ENCODE measurements at regions not wholly inside any gene's neighbourhood (a gene's known extent, or its start where the extent isn't known, plus 50 kb on each side); places are given as distances from the start of the nearest gene placed in this dataset.

DNA sequence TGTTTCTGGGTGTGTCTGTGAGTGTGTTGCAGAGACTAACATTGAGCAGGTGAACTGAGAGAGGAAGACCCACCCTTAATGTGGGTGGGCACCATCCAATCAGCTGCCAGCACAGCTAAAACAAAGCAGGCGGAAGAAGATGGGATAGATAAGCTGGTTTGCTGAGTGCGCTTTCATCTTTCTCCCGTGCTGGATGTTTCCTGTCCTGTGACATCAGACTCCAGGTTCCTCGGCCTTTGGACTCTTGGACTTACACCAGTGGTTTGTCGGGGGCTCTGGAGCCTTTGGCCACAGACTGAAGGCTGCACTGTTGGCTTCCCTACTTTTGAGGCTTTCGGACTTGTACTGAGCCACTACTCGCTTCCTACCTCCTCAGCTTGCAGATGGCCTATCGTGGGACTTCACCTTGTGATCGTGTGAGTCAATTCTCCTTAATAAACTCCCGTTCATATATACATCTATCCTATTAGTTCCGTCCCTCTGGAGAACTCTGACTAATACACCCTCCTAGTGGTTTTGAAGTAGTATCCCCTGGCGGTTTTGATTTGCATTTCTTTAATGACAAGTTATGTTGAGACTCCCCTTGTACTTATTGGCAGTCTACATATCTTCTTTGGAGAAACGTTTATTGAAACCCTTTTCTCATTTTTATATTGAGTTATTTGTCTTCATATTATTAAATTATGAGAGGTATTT, 546.6 kb upstream of the TMPRSS15 start:
- H3K36me3 ChIP-seq (ENCODE audit: insufficient read depth, low read length) = no peaks in the 10 kb centered on the region
- no peak overlapping the region for H3K4me3 ChIP-seq (ENCODE audit: low read depth, low read length, poor library complexity, severe bottlenecking)
- no TSS peak for BruUV-seq (replicated peaks)
- no peaks in the 10 kb centered on the region for H4K20me1 ChIP-seq (ENCODE audit: insufficient read depth, low read length)
- no peak overlapping the region for H3K4me2 ChIP-seq (ENCODE audit: low read length)
- no peak overlapping the region for H2AFZ ChIP-seq (ENCODE audit: low read length)
- DNase-seq (ENCODE audit: low spot score) = no peak
- H3K27ac ChIP-seq (ENCODE audit: low read depth, low read length, poor library complexity, severe bottlenecking) = no peak overlapping the region
- no peaks in the 10 kb centered on the region for H3K9me3 ChIP-seq (ENCODE audit: low read length)
- ChIA-PET POLR2A (no interaction called here), CTCF (ENCODE audit: unreplicated experiment) (no interaction called here)
- no peaks in the 10 kb centered on the region for H3K79me2 ChIP-seq (ENCODE audit: insufficient read depth, low read depth, low read length)
- no peaks in the 10 kb centered on the region for H3K9me2 ChIP-seq (ENCODE audit: insufficient read depth, low read length)
- TF ChIP-seq, protein P1, sequence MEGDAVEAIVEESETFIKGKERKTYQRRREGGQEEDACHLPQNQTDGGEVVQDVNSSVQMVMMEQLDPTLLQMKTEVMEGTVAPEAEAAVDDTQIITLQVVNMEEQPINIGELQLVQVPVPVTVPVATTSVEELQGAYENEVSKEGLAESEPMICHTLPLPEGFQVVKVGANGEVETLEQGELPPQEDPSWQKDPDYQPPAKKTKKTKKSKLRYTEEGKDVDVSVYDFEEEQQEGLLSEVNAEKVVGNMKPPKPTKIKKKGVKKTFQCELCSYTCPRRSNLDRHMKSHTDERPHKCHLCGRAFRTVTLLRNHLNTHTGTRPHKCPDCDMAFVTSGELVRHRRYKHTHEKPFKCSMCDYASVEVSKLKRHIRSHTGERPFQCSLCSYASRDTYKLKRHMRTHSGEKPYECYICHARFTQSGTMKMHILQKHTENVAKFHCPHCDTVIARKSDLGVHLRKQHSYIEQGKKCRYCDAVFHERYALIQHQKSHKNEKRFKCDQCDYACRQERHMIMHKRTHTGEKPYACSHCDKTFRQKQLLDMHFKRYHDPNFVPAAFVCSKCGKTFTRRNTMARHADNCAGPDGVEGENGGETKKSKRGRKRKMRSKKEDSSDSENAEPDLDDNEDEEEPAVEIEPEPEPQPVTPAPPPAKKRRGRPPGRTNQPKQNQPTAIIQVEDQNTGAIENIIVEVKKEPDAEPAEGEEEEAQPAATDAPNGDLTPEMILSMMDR (conservative IDR thresholded peaks at IDR 0.05; ENCODE audit: low read length) = no peak
- no peak for TF ChIP-seq EZH2phosphoT487 (IDR thresholded peaks at IDR 0.05; ENCODE audit: borderline replicate concordance, low read depth, low read length)
- no peaks in the 10 kb centered on the region for H3K4me1 ChIP-seq (ENCODE audit: insufficient read depth, low read length, poor library complexity, severe bottlenecking)
- intact Hi-C loops (cut with micrococcal nuclease; ENCODE audit: unreplicated experiment) = no loop called here

GRCh38 chr21:18951271-18952038, 547.9 kb upstream of the TMPRSS15 start:
- Histone ChIP-seq H3K9me2 (ENCODE audit: insufficient read depth, low read length) (no peaks in the 10 kb centered on the region), H3K27ac (ENCODE audit: low read depth, low read length, poor library complexity, severe bottlenecking) (no peak overlapping the region), H3K4me1 (ENCODE audit: insufficient read depth, low read length, poor library complexity, severe bottlenecking) (no peaks in the 10 kb centered on the region), H3K36me3 (ENCODE audit: insufficient read depth, low read length) (no peaks in the 10 kb centered on the region), H3K4me3 (ENCODE audit: low read depth, low read length, poor library complexity, severe bottlenecking) (no peak overlapping the region), H3K4me2 (ENCODE audit: low read length) (no peak overlapping the region), H2AFZ (ENCODE audit: low read length) (no peak overlapping the region), H4K20me1 (ENCODE audit: insufficient read depth, low read length) (no peaks in the 10 kb centered on the region), H3K9me3 (ENCODE audit: low read length) (no peaks in the 10 kb centered on the region), H3K79me2 (ENCODE audit: insufficient read depth, low read depth, low read length) (no peaks in the 10 kb centered on the region)
- ChIA-PET POLR2A (interaction anchor here (0.5 to 0.8 kb wide), 2 partner anchors 15 to 19 kb away, joined by 3 read pairs; no protein-coding TSS in a partner anchor), CTCF (ENCODE audit: unreplicated experiment) (interaction anchor here (0.5 kb wide), 1 partner anchor 133 kb away, joined by 3 read pairs; no protein-coding TSS in a partner anchor)
- peak; percentile 14 for DNase-seq (ENCODE audit: low spot score)
- TF ChIP-seq, protein P1 (conservative IDR thresholded peaks at IDR 0.05; ENCODE audit: low read length) = peak; percentile 69
- no peak for TF ChIP-seq EZH2phosphoT487 (IDR thresholded peaks at IDR 0.05; ENCODE audit: borderline replicate concordance, low read depth, low read length)
- intact Hi-C loops (cut with micrococcal nuclease; ENCODE audit: unreplicated experiment) = no loop called here
- no TSS peak for BruUV-seq (replicated peaks)

DNA sequence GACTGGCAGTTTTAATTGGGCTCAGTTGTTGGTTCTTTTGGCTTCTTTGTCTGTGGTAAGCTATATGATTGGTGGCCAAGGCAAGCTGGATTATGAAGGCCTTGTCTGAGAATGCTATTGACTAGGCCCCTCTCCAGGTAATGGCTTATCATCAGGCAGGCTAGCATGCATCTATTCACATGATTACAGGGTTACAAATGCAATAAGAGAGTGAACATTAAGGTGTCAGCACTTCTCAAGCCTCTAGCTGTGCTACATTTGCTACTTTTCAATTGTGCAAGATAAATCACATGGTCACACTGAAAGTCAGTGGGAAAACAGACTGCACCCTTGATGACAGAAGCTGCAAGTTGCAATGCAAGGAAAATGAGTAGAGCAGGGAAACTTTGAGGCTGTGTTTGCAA, 550.9 kb upstream of the TMPRSS15 start:
- TF ChIP-seq EZH2phosphoT487 (IDR thresholded peaks at IDR 0.05; ENCODE audit: borderline replicate concordance, low read depth, low read length) = no peak
- TF ChIP-seq, protein P1 (conservative IDR thresholded peaks at IDR 0.05; ENCODE audit: low read length) = no peak
- H3K27ac ChIP-seq (ENCODE audit: low read depth, low read length, poor library complexity, severe bottlenecking) = no peak overlapping the region
- H4K20me1 ChIP-seq (ENCODE audit: insufficient read depth, low read length) = no peaks in the 10 kb centered on the region
- H2AFZ ChIP-seq (ENCODE audit: low read length) = no peak overlapping the region
- H3K9me2 ChIP-seq (ENCODE audit: insufficient read depth, low read length) = no peaks in the 10 kb centered on the region
- H3K4me3 ChIP-seq (ENCODE audit: low read depth, low read length, poor library complexity, severe bottlenecking) = no peak overlapping the region
- H3K9me3 ChIP-seq (ENCODE audit: low read length) = no peaks in the 10 kb centered on the region
- no peak overlapping the region for H3K4me2 ChIP-seq (ENCODE audit: low read length)
- BruUV-seq (replicated peaks) = no TSS peak
- no peaks in the 10 kb centered on the region for H3K4me1 ChIP-seq (ENCODE audit: insufficient read depth, low read length, poor library complexity, severe bottlenecking)
- ChIA-PET POLR2A (interaction anchor here (1.3 to 2.5 kb wide), 4 partner anchors 8 to 106 kb away, joined by 3 to 10 read pairs (median 5); no protein-coding TSS in a partner anchor), CTCF (ENCODE audit: unreplicated experiment) (no interaction called here)
- intact Hi-C loops (cut with micrococcal nuclease; ENCODE audit: unreplicated experiment) = no loop called here
- no peaks in the 10 kb centered on the region for H3K36me3 ChIP-seq (ENCODE audit: insufficient read depth, low read length)
- no peak for DNase-seq (ENCODE audit: low spot score)
- H3K79me2 ChIP-seq (ENCODE audit: insufficient read depth, low read depth, low read length) = no peaks in the 10 kb centered on the region

Data from OCI-LY7 (cell line).